Lower leg skin (tissue), 4 donors: ENCODE measurements at regions not wholly inside any gene's neighbourhood (a gene's known extent, or its start where the extent isn't known, plus 50 kb on each side); places are given as distances from the start of the nearest gene placed in this dataset.

ENCODE experiments used
- DNase-seq, 2 donors: peaks; one replicate each; pipeline ENCODE4 v3.0.0-alpha.2; 2019; ENCODE audit warnings: low spot score in 2 of 2
- H3K4me3 ChIP-seq: fragments of 200-600 bp; sonication (generic); 2 replicates; pipeline ENCODE4 v1.5.1; 2017; ENCODE audit warnings: mild to moderate bottlenecking, low read depth; ENCODE audit not compliant: poor library complexity, severe bottlenecking
- CTCF ChIP-seq, 3 donors: fragments of 450-650 bp; IDR thresholded peaks; one replicate each; pipeline ENCODE4 v1.5.1; 2016; ENCODE audit warnings: antibody characterized with exemption in 3 of 3, mild to moderate bottlenecking in 3 of 3, moderate library complexity in 2 of 3
- POLR2A ChIP-seq, 2 donors: fragments of 450-650 bp; IDR thresholded peaks; one replicate each; pipeline ENCODE4 v1.6.1; 2016 to 2017; ENCODE audit warnings: antibody characterized with exemption in 2 of 2, mild to moderate bottlenecking in 1 of 2, moderate library complexity in 1 of 2
- WGBS, 2 donors: methylation state at CpG; one replicate each; pipeline ENCODE4 v1.1.5; 2018; 5-methylcytosine and 5-hydroxymethylcytosine counted together
- intact Hi-C: fragments of 100-400 bp; cut with DNase I; formaldehyde crosslinking; loops from one replicate; pipeline ENCODE4 v1.15.0; 2023; ENCODE audit warnings: low total_unique reads

- no peak for TF ChIP-seq CTCF (IDR thresholded peaks at IDR 0.05)
- no peak for TF ChIP-seq POLR2A (IDR thresholded peaks at IDR 0.05)
- 42 to 49% methylated on average over 3 of the region's 3 CpGs for WGBS, 2 donors
- no peak for DNase-seq
- intact Hi-C loops, result no loop called here
- H3K4me3 ChIP-seq, result no peak overlapping the region
These were observed 148.0 kb downstream of the TMEM200A start for GRCh38 chr6:130513770-130514169.

GRCh38 chr6:130514712-130515111 is 148.9 kb downstream of the TMEM200A start:
- intact Hi-C loops, result no loop called here
- WGBS, 2 donors, result 78 to 89% methylated on average over 3 of the region's 3 CpGs
- no peak for DNase-seq
- TF ChIP-seq POLR2A (IDR thresholded peaks at IDR 0.05) (no peak), CTCF (IDR thresholded peaks at IDR 0.05) (no peak)
- no peak overlapping the region for H3K4me3 ChIP-seq

- 77 to 80% methylated on average over 4 of the region's 4 CpGs for WGBS, 2 donors
- H3K4me3 ChIP-seq, result no peak overlapping the region
- no peak for TF ChIP-seq POLR2A (IDR thresholded peaks at IDR 0.05)
- TF ChIP-seq CTCF (IDR thresholded peaks at IDR 0.05), result no peak
- DNase-seq, result no peak
- intact Hi-C loops, result no loop called here
These were observed 149.5 kb downstream of the TMEM200A start for GRCh38 chr6:130515306-130515705.

- H3K4me3 ChIP-seq, result no peak overlapping the region
- TF ChIP-seq CTCF (IDR thresholded peaks at IDR 0.05), result no peak
- no peak for TF ChIP-seq POLR2A (IDR thresholded peaks at IDR 0.05)
- DNase-seq, result no peak
- WGBS, 2 donors, result 89 to 97% methylated on average over 4 of the region's 4 CpGs
- intact Hi-C loops, result no loop called here
These were observed 150.8 kb downstream of the TMEM200A start for GRCh38 chr6:130516604-130517003.

- no peak for TF ChIP-seq CTCF (IDR thresholded peaks at IDR 0.05)
- no peak for TF ChIP-seq POLR2A (IDR thresholded peaks at IDR 0.05)
- H3K4me3 ChIP-seq, result no peak overlapping the region
- intact Hi-C loops, result no loop called here
- 59 to 61% methylated on average over 3 of the region's 3 CpGs for WGBS, 2 donors
- DNase-seq, result no peak
These were observed 151.7 kb downstream of the TMEM200A start for GRCh38 chr6:130517444-130517931.

- TF ChIP-seq CTCF (IDR thresholded peaks at IDR 0.05) (no peak), POLR2A (IDR thresholded peaks at IDR 0.05) (no peak)
- intact Hi-C loops, result no loop called here
- no peak for DNase-seq
- H3K4me3 ChIP-seq, result no peak overlapping the region
These were observed 152.8 kb downstream of the TMEM200A start for GRCh38 chr6:130518588-130518987.
